ENCODE measurements at regions not wholly inside any gene's neighbourhood (a gene's known extent, or its start where the extent isn't known, plus 50 kb on each side); places are given as distances from the start of the nearest gene placed in this dataset.

GRCh38 chr3:99114565-99115291 is 213.2 kb upstream of the DCBLD2 start:
- TF ChIP-seq CTCF (conservative IDR thresholded peaks at IDR 0.05; ENCODE audit: low read depth, low read length) = peak; percentile 99
- peak; percentile 88 for DNase-seq (ENCODE audit: low read depth)
- no peak overlapping the region for H3K4me3 ChIP-seq (ENCODE audit: low read depth, low read length)

GRCh38 chr3:99111235-99111634 is 209.7 kb upstream of the DCBLD2 start:
- peak; percentile 26 for DNase-seq (ENCODE audit: low read depth)
- no peak for TF ChIP-seq CTCF (conservative IDR thresholded peaks at IDR 0.05; ENCODE audit: low read depth, low read length)
- H3K4me3 ChIP-seq (ENCODE audit: low read depth, low read length) = no peak overlapping the region

GRCh38 chr3:99110401-99110800 is 208.9 kb upstream of the DCBLD2 start:
- no peak overlapping the region for H3K4me3 ChIP-seq (ENCODE audit: low read depth, low read length)
- DNase-seq (ENCODE audit: low read depth) = no peak
- no peak for TF ChIP-seq CTCF (conservative IDR thresholded peaks at IDR 0.05; ENCODE audit: low read depth, low read length)

- peak; percentile 98 for DNase-seq (ENCODE audit: low read depth)
- no peak overlapping the region for H3K4me3 ChIP-seq (ENCODE audit: low read depth, low read length)
- TF ChIP-seq CTCF (conservative IDR thresholded peaks at IDR 0.05; ENCODE audit: low read depth, low read length) = no peak
These were observed 207.0 kb upstream of the DCBLD2 start for GRCh38 chr3:99108508-99108907.

GRCh38 chr3:99094606-99095005 is 193.1 kb upstream of the DCBLD2 start:
- TF ChIP-seq CTCF (conservative IDR thresholded peaks at IDR 0.05; ENCODE audit: low read depth, low read length) = no peak
- H3K4me3 ChIP-seq (ENCODE audit: low read depth, low read length) = no peak overlapping the region
- no peak for DNase-seq (ENCODE audit: low read depth)

GRCh38 chr3:99087277-99087676 is 185.8 kb upstream of the DCBLD2 start:
- no peak overlapping the region for H3K4me3 ChIP-seq (ENCODE audit: low read depth, low read length)
- no peak for DNase-seq (ENCODE audit: low read depth)
- TF ChIP-seq CTCF (conservative IDR thresholded peaks at IDR 0.05; ENCODE audit: low read depth, low read length) = no peak

GRCh38 chr3:99084826-99085225 is 183.3 kb upstream of the DCBLD2 start:
- no peak overlapping the region for H3K4me3 ChIP-seq (ENCODE audit: low read depth, low read length)
- no peak for DNase-seq (ENCODE audit: low read depth)
- TF ChIP-seq CTCF (conservative IDR thresholded peaks at IDR 0.05; ENCODE audit: low read depth, low read length) = no peak

Measured in choroid plexus epithelial cell (primary cell).